ENCODE measurements at regions not wholly inside any gene's neighbourhood (a gene's known extent, or its start where the extent isn't known, plus 50 kb on each side); places are given as distances from the start of the nearest gene placed in this dataset.
"Not testable (repeated sequence)": the region's sequence is repeated elsewhere in the genome, so short reads cannot be mapped to it uniquely, and the experiment has no call there.

DNA sequence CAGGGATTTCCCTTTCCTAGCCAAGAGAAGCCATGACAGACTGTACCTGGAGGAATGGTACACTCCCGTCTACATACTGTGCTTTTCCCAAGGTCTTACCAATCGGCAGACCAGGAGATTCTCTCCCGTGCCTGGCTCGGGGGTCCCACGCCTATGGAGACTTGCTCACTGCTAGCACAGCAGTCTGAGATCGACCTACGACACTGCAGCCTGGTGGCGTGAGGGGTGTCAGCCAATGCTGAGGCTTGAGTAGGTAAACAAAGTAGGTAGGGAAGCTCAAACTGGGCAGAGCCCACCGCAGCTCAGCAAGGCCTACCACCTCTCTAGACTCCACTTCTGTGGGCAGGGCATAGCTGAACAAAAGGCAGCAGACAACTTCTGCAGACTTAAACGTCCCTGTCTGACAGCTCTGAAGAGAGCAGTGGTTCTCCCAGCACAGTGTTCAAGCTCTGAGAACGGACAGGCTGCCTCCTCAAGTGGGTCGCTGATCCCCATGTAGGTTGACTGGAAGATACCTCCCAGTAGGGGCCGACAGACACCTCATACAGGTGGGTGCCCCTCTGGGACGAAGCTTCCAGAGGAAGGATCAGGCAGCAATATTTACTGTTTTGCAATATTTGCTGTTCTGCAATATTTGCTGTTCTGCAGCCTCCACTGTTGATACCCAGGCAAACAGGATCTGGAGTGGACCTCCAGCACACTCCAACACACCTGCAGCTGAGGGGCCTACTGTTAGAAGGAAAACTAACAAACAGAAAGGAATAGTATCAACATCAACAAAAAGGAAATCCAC lies 270.4 kb upstream of the TLE3 start:
- not testable (repeated sequence) for DNase-seq

DNA sequence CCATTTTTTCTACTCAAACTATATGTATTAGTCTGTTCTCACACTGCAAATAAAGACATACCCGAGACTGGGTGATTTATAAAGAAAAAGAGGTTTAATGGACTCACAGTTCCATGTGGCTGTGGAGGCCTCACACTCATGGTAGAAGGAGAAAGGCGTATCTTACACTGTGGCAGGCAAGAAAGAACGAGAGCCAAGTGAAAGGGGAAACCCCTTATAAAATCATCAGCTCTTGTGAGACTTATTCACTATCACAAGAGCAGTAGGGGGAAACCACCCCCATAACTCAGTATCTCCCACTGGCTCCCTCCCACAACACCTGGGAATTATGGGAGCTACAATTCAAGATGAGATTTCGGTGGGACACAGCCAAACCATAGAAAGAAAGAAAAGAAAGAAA lies 266.3 kb upstream of the TLE3 start:
- DNase-seq, result not testable (repeated sequence)

DNA sequence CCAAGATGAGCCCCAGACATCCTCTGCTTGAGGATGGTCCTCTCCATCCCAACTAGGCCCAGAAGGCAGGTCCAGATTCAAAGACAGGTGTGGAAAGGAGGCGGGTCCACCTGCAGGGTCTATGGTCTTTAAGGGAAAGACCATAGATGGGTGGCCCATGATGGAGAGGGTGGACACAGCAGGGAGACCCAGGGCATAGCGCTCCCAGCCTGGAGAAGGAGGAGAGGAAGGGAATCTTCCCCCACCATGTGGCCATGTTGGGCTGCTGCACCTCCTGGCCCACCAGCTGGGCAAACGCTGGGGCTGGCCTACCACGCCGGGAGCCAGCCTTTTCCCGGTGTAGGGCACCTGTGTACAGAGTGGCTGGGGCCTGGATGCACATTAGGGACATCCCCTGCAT lies 265.2 kb upstream of the TLE3 start:
- no peak for DNase-seq

DNA sequence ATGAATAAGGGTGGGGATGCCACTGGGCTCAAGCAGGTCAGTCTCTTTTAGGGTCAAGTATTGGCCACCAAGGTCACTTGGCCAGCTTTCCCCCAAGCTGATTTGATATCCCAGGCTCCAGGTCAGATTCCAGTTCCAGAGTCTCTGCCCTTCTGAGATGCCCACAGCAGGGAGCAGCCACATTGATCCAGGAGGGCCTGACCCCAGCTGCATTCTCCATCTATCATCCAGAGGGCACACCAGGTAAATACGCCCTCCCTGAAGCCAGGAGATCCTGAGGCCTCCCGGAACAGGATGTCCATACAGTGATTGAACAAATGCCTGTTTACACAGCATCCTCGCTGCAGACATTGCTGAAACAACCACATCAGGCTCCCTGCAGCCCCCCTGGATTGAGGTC lies 264.6 kb upstream of the TLE3 start:
- DNase-seq, result no peak

DNA sequence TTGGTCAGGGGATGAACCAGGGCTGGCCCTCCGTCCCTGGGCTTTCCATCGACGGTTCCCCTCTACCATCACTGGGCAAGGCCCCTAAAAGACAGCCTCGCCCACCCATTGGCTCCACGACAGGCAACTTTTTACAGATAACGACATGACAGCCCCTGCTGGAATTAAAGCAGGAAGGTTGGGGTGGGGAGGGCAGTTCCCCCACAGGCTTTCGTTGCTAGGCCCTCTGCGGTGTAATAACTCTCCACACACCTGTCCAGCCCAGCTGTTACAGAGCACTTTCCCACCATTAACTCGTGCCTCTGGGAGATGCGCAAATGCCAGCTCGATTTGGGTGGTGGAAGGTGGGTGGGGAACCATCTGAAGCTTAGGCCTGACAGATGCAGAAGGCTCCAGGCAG lies 264.2 kb upstream of the TLE3 start:
- no peak for DNase-seq

DNA sequence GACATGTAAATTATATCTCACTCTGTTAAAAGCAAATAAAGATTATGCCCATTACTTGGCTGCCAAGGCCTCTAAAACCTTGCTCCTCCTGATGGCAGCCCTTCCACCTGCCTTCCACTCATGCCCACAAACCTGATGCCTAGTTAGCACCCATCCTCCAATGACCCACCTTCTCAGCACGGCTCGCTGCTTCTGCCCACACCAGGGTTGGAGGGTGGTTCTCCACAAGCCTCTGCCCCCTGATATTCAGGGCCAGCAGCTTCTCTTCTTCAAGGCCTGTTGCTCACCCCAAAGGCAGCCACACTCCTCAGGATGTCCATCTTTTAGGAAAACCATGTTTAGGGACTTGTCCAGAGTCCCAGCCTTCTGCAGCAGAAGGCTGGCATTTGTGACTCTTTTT lies 263.4 kb upstream of the TLE3 start:
- no peak for DNase-seq

DNA sequence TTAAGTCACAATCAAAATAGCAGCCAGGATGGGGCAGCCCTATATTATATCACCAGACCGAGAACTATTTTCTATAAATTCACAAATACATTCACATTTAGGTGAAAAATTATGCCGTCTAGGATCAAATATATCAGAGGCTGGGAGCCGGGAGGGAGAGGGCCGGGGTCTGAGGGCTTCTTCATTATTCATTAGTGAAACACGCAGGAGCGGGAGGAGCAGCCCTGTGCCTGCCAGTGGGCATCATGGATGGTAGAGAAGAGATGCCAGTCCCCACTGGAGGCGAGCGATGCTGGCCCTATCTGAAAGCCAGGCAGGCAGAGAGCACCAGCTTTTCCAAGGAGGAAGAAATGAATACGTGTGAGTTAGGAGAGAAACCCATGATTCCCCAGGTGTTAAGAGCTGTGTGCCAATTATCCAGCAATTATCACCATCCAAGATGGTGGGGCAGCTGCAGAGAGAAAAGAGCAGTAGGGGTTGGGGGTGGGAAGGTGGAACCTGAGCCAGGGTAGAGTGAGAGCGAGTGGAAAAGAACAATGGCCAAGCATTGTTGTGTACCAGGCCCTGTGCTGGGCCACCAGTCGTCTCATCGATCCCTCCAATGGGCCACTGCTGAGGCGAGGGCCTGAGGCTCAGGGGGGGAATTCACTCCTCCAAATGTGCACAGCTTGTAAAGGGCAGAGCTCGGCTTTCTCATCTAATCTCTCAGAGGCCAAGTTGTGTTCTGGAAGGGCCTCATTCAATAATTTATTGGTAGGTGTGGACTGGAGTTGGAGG lies 261.3 kb upstream of the TLE3 start:
- DNase-seq, result no peak

DNA sequence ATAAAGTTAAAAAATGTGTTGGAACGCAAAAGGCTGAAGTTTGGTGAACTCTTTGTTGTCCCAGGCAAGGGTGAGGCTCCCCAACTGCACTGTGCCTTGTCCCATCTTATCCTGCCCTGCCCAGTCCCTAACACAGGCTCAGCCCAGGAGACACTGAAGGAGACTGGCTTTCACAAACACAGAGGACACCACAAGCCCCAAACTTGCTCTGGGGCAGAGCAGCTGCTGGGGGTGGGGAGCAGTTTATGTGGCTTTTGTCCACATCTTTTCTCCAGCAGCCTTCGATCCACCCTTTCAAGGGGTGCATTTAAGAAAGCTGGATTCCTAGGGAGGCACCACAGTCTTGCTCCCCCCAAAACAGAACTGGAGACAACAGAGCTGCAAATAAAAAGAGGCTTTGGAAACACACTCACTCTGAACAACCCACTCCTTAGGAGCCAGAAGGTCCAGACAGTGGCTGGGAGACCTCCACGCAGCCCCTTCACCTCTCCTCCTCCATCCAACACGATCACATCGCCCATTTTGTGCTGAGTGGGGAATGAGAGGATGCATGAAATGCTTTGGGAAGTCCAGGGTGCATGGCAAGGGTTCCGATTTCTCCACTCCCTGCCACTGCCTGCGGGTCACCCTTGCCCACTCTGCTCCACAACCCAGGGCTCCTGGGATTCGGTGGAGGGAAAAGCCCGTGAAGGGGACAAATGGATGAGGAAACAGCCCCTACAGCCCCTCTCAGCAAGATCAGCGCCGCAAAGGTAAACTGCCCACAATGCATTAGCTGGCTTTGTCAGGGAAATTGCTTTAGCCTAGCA lies 260.5 kb upstream of the TLE3 start:
- DNase-seq, result no peak

DNA sequence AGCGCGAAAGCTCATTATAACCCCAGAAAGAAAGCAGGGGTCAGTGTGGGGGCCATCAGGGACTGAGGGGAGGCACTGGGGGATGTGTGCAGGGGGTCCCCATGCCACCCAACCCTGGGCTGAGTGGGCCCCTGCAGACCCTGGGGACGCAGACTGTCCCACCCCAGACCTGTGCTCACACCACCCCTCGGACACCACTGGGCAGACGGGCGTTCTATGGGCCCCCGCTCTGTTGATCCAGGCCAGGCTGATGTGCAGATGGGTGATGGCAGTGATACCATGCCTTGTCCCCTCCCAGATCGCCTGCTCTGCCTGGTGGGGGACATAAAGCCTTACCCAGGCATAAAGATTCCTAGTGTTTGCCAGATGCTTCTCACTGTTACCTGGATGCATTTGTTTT lies 259.7 kb upstream of the TLE3 start:
- DNase-seq, result no peak

DNA sequence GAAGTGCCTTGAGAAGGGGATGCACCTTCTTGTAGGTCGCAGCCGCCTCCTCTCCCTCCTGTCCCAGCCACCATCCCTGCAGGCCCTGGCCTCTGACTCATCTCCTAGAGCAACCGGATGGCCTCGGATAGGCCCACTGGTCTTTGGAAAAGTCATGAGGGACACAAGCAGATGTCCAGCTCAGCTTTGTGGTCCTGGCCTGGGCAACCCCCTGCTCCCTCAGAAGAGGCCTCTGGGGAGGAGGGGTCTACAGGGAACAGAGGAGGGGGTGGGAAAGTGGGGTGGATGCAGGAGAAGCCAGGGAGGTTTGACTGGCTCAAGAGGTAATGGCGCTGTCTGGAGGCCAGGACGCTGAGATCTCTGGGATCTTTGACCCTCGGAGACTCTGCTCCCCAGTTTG lies 259.2 kb upstream of the TLE3 start:
- DNase-seq, result no peak

DNA sequence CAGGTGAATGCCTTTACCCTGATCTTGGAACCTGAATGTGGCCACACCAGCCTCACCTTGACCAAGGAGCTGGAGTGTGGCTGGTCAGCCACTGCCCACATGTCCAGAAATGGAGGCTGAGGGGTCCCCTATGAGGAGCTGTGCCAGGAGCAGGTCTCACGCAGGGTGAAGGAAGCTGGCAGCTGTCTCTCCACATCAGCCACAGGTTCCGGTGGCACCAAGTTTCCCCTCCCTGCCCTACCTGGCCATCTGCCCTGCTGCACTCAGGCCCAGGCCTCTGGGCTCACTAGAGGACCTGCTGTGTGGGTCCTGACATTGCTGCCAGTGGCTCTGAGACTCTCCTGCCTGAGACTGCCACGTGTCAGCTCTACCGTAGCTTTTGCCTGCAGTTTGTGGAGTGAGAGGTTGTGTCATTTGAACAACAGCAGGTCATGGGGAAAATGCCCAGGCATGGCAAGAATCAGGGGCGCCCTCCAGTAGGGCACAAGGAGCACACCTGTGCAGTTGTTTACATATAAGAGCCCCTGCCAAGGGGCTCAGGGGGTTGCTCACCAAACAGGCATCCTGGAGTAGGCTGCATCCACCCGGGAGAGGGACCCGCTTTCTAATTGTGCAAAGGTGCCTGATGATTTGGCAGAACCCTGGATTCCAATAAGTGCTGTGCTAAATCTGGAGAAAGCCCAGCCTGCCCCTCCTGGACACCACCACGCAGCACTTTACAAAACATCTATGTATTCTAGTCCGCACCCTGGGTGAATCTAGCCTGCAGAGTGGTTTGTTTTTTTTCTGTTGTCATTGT lies 258.5 kb upstream of the TLE3 start:
- DNase-seq, result no peak

DNA sequence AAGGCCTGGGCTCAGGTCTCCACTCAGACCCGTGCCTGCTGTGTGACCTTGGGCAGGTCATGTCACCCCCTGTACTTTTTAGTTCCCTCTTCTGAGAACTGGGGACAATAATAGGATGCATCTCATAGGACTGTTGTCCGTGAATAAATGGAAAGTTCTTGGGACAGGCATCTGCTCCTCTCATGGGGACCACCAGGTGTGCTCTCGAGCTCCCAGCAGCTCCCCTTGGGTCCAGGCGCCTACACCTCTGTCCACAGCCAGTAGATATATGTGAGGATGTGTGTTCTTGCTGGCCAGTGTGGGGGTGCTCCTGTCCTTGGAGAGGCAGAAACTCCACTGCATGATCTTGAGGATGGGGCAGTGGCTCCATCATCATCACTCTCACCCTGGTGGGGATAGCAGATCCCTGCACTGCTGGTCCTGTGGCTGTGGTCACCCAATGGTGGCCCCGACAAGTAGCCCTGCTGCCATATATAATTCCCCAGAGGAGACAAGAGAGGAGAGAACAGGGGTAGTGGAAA lies 257.6 kb upstream of the TLE3 start:
- no peak for DNase-seq

DNA sequence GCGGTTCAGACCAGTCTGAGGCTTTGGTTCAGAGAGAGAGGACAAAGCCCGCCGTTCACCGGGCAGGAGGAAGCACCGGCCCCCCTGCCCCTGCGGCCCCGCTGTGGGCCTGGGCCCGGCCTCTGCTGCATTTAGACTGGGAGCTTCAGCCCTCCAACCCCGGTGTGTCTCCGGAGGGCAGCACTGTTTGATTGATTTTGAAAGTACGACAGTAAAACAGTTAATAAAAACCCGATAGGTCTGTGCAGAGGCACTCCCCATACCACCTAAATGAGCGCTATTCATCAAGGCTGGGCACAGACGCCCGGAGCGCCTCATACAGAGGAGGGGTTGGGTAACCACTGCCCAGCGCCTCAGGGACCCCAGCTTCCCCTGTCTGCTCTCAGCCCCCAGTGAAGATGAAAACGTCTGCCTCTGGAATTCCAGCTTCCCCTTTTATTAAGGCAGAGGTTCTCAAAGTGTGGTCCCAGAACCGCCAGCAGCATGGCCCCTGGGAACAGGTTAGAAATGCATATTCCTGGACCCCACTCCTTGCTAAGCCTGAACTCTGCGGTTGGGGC lies 256.7 kb upstream of the TLE3 start:
- no peak for DNase-seq

DNA sequence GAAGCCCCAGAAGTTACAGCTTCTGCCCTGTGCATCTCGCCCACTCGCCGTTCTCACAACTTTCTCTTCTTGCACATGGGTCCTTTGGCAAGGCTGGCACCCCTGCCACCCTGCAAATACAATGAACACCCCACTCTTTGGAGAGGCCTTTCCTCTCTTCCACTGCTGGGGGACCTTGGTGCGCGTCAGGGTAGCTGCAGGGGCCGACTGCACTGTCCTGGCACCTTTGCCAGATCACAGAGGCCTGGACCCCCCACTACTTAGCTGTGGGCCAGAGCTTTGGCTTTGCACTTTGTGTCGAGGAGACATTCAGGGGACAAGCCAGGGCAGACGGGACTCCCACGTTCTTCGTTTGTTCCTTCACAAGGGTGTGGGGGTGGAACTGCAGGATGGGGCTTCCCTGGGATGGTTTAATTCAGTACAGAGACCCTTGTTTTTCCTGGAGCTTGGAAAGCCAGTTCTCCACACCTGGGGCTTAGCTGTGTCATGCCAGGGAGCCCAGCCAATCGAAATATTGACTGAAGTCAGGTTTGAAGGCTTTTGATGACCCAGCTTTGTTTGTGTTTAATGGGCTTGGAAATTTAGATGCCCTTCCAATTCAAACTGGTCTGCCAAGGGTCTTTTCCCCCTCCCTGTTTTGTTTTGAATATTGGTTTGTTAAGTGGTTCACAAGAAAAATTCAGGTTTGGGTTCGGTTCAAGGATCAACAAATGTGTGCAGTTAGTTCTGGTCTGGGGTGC lies 256.1 kb upstream of the TLE3 start:
- DNase-seq, result no peak

DNA sequence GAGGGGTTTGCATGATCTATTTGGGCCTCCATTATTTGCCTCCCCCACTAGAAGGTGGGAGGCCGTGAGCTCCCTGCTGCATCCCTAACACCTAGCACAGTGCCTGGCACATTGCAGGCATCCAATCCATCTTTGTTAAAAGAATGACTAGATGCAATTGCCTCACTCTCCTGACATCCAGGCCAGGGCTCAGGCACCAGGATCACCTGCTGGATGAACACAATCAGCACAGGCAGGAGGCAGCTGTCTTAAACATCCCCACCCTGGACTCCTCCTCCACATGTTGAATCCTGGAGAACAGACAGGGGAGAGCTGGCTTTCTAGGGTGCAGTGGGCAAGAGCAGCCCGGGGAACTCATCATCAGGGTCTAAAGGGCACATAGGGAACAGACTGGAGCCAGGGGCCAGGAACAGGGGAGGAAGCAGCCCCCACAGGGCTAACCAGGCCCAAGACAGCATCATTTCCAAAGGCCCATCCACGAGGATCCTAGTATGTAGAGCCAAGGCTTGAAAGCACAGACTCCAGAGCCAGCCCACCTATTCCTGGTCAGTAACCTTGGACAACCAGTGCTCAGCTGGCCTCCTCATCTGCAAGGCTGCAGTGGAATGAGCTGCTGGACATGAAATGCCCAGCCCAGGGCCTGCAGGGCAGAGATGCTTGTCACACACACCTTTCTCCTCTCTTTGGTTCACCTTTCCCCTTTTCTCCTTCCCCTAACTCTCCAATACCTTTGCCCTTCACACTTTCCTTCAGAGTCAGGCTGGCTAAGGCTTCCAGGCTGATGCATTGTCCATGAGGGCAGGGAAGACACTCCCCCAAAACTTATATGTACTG lies 254.4 kb upstream of the TLE3 start:
- DNase-seq, result no peak

DNA sequence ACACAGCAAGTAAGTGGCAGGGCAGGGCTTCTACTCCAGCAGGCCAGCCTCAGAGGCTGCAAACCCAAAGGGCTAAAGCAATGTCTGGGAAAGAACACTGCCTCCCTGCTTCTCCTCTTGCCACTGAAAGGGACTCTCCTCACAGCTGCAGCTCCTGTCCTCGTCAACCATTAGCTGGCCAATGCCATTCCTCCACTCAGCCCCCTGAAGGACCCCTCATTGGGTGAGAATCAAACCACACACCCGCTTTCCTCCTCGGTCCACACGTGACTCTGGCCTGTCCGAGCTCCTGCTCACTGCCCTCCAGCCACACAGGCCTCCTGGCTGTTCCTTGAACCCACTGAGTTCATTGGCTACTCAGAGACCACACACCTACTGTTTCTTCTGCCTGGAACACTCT lies 253.7 kb upstream of the TLE3 start:
- DNase-seq, result no peak

DNA sequence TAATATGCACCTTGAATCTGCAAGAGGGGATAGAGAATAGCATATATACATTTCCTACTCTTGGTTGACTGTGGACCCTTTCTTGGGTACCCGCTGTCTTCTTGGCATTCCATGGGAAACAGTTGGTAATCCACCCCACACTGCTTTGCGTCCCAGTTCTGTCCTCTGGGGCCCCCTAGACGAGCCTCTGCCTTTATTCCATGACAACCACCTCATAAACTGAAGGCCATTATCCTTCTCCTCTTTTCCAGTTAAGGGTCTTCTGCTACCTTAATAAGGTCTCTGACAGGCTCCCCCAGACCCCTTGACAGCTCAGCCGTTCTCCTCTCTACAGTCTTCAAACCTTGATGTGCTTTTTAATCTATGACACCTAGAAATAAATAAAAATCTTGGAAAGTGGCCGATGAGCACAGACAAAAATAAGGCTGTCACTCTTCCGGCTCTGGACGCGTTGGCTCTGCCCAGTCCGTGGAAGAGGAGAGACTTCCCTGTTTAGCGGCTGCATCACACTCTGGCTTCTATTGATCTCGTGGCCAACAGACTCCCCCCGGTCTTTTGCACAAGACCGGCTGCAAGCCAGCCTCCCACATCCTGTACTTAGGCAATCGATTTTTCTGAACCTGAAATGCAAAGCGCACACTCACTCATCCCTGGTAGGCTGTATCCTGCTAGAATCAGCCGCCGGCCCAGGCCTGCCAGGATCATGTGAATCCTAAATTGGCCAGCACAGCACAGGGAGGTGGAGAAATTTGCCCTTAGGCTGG lies 251.0 kb upstream of the TLE3 start:
- DNase-seq, result no peak

DNA sequence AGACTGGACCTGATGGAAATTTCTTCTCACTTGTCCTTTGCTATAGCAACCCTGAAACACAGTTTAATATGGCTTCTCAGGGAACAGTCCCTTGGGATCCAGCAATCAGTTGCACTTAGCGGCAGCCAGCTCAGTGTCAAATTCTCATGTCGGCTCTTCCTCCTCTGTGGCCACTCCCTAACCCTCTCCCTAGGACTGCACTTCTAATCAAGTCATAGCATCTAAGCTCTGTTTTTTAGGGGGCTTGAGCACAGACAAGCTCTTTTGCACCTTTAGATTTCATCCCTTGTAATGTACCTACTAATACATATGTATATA lies 250.5 kb upstream of the TLE3 start:
- no peak for DNase-seq

Data from skin of body (tissue), 1 donor.